ENCODE measurements at regions not wholly inside any gene's neighbourhood (a gene's known extent, or its start where the extent isn't known, plus 50 kb on each side); places are given as distances from the start of the nearest gene placed in this dataset.

DNA sequence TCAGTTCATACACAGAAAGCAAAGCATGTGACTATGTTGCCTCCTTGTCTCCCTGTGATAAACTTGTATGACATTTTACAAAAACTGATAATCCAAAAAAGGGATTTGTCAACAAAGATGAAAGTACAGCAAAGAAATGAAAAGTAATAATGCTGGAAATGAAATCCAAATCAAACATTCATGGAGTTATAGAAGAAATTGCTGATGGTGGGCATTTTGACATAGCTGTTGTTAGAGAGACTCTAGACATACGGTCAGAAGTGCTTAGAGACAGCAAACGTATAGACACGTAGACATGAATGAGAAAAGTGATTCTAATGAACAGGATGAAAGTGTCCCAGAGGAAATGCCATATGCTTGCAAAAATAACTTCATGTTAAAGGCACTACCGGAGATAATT is 186.9 kb upstream of the RGMB start:
- Histone ChIP-seq H3K4me3 (ENCODE audit: low read depth in 1 of 3, low read length in 3 of 3) (no peak overlapping the region), H3K27ac (ENCODE audit: low read depth in 1 of 3, low read length in 2 of 3) (no peak overlapping the region), H3K36me3 (ENCODE audit: control insufficient read depth in 3 of 3, insufficient read depth in 2 of 3, low read depth in 1 of 3, low read length in 3 of 3) (no peaks in the 10 kb centered on the region), H3K9me3 (ENCODE audit: control insufficient read depth in 2 of 2, insufficient read depth in 1 of 2, low read depth in 1 of 2, low read length in 1 of 2) (peaks cover 0 to 4% of the 10 kb centered on the region in 2 donors), H3K27me3 (ENCODE audit: control insufficient read depth in 3 of 3, insufficient read depth in 3 of 3, low read length in 3 of 3) (no peaks in the 10 kb centered on the region), H3K4me1 (ENCODE audit: control insufficient read depth in 3 of 3, insufficient read depth in 2 of 3, low read depth in 1 of 3, low read length in 2 of 3) (peaks cover 0 to 4% (median 2%) of the 10 kb centered on the region in 3 donors)
- FAIRE-seq (no peak), DNase-seq (no peak)
- WGBS, 3 donors, result 77 to 95% (median 86%) methylated on average over 4 of the region's 4 CpGs

DNA sequence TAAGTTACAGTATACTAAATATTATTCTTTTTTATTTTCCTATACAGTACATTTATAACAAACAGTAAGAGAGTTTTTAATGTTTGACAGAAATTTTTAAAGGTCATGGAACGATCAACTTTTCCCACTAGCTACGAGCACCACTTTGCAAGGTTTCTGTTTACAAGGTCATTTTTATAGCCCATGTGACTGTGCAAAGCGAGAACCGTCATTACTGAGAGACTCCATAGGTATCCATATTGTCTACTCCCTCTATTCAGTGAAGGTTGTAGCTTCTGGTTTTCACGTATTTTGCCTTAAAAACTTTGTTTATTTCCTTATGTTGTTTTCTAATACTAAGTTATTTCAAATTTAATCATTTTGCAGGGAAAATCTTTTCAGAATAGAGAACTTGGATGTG is 186.3 kb upstream of the RGMB start:
- Histone ChIP-seq H3K9me3 (ENCODE audit: control insufficient read depth in 2 of 2, insufficient read depth in 1 of 2, low read depth in 1 of 2, low read length in 1 of 2) (peaks cover 0 to 4% of the 10 kb centered on the region in 2 donors), H3K4me1 (ENCODE audit: control insufficient read depth in 3 of 3, insufficient read depth in 2 of 3, low read depth in 1 of 3, low read length in 2 of 3) (peaks cover 0 to 4% (median 2%) of the 10 kb centered on the region in 3 donors), H3K27ac (ENCODE audit: low read depth in 1 of 3, low read length in 2 of 3) (no peak overlapping the region), H3K4me3 (ENCODE audit: low read depth in 1 of 3, low read length in 3 of 3) (no peak overlapping the region), H3K27me3 (ENCODE audit: control insufficient read depth in 3 of 3, insufficient read depth in 3 of 3, low read length in 3 of 3) (no peaks in the 10 kb centered on the region), H3K36me3 (ENCODE audit: control insufficient read depth in 3 of 3, insufficient read depth in 2 of 3, low read depth in 1 of 3, low read length in 3 of 3) (no peaks in the 10 kb centered on the region)
- WGBS, 3 donors, result 79 to 89% (median 82%) methylated on average over 5 of the region's 5 CpGs
- FAIRE-seq, result no peak
- DNase-seq, result no peak

DNA sequence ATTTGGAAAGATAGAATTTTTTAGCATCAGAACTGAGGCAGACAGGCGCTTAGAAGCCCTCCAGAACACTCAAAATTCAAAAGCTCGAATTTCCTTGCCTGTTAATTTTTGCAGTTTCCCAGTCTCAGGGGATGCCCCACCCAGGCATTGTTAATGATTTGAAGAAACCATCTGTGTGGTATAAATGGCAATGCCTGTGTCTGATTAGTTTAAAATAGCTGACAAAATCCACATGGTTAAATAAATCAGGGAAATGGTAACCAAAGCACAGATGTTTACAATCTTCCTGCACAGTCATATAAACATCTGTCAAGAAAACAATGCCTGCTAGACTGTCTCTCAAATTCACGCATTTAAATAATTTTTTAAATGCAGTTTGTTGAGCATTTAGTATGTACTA is 185.2 kb upstream of the RGMB start:
- DNase-seq (no peak), FAIRE-seq (no peak)
- Histone ChIP-seq H3K27me3 (ENCODE audit: control insufficient read depth in 3 of 3, insufficient read depth in 3 of 3, low read length in 3 of 3) (no peaks in the 10 kb centered on the region), H3K4me1 (ENCODE audit: control insufficient read depth in 3 of 3, insufficient read depth in 2 of 3, low read depth in 1 of 3, low read length in 2 of 3) (peaks cover 0 to 4% (median 2%) of the 10 kb centered on the region in 3 donors), H3K4me3 (ENCODE audit: low read depth in 1 of 3, low read length in 3 of 3) (no peak overlapping the region), H3K9me3 (ENCODE audit: control insufficient read depth in 2 of 2, insufficient read depth in 1 of 2, low read depth in 1 of 2, low read length in 1 of 2) (peaks cover 0 to 4% of the 10 kb centered on the region in 2 donors), H3K27ac (ENCODE audit: low read depth in 1 of 3, low read length in 2 of 3) (no peak overlapping the region), H3K36me3 (ENCODE audit: control insufficient read depth in 3 of 3, insufficient read depth in 2 of 3, low read depth in 1 of 3, low read length in 3 of 3) (no peaks in the 10 kb centered on the region)
- 34 to 50% (median 43%) methylated on average over 3 of the region's 3 CpGs for WGBS, 3 donors

DNA sequence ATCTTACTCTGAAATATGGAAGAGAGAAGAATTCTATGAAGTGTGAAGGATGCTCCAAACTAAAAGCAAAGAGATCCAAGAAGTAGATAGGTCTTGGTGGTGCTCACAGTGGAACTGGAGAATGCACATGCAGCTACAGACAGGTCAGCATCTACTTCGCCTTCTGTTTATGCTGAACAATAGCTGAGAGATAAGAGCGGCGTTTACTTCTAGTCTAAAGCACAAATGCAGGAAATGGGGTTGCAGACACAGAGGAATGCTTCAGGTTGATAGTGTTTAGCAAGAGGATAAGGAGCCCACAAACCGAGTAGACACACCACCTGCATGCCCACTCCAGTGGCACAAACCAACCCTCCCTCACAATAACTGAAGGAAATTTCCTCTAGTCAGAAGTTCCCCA is 180.0 kb upstream of the RGMB start:
- FAIRE-seq (no peak), DNase-seq (peak in 1 of 2 donors; percentile 29)
- Histone ChIP-seq H3K27ac (ENCODE audit: low read depth in 1 of 3, low read length in 2 of 3) (no peak overlapping the region), H3K4me3 (ENCODE audit: low read depth in 1 of 3, low read length in 3 of 3) (no peak overlapping the region), H3K36me3 (ENCODE audit: control insufficient read depth in 3 of 3, insufficient read depth in 2 of 3, low read depth in 1 of 3, low read length in 3 of 3) (no peaks in the 10 kb centered on the region), H3K27me3 (ENCODE audit: control insufficient read depth in 3 of 3, insufficient read depth in 3 of 3, low read length in 3 of 3) (no peaks in the 10 kb centered on the region), H3K9me3 (ENCODE audit: control insufficient read depth in 2 of 2, insufficient read depth in 1 of 2, low read depth in 1 of 2, low read length in 1 of 2) (peaks cover 0 to 4% of the 10 kb centered on the region in 2 donors), H3K4me1 (ENCODE audit: control insufficient read depth in 3 of 3, insufficient read depth in 2 of 3, low read depth in 1 of 3, low read length in 2 of 3) (no peaks in the 10 kb centered on the region)
- 7 to 36% (median 12%) methylated on average over 4 of the region's 4 CpGs for WGBS, 3 donors

DNA sequence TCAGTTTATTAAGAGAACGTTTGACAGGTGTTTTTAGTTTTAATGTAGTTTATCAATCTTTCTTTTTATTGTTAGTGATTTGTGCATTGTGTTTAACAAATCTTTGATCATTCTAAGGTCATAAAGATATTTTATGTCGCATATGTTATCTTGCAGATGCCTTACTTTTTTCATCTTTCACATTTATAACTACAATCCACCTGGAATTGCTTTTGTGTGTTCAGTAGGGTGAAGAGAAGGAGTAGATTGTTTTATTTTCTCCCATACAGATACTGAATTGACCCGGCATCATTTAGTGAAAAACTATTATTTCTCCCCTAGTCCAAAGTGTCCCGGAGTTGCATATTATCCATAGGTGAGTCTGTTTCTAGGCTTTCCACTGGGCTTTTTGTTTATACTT is 179.4 kb upstream of the RGMB start:
- H3K36me3 ChIP-seq (ENCODE audit: control insufficient read depth in 3 of 3, insufficient read depth in 2 of 3, low read depth in 1 of 3, low read length in 3 of 3), result no peaks in the 10 kb centered on the region
- no peak for FAIRE-seq
- no peak overlapping the region for H3K27ac ChIP-seq (ENCODE audit: low read depth in 1 of 3, low read length in 2 of 3)

DNA sequence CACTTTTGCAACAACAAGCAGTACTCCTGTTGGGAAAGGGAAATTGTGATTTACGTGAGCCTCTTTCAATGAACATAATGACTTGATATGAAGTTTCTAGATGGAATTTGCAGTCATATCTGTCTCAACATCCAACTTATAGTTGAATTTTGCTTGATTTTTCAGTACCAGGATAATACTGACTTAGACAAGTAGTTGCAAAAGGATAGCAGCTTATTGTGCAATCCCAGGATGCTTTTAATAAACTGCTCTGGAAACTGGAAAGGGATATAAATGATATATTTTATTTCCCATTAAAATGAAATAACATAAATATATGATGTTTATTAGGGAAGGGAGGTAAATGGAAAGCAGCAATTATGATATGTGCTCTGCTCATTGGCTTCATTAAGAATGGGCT is 174.4 kb upstream of the RGMB start:
- H3K4me3 ChIP-seq (ENCODE audit: low read depth in 1 of 3, low read length in 3 of 3), result no peak overlapping the region
- H3K9me3 ChIP-seq (ENCODE audit: control insufficient read depth in 2 of 2, insufficient read depth in 1 of 2, low read depth in 1 of 2, low read length in 1 of 2), result peaks cover 0 to 17% of the 10 kb centered on the region in 2 donors
- no peak overlapping the region for H3K27ac ChIP-seq (ENCODE audit: low read depth in 1 of 3, low read length in 2 of 3)
- H3K4me1 ChIP-seq (ENCODE audit: control insufficient read depth in 3 of 3, insufficient read depth in 2 of 3, low read depth in 1 of 3, low read length in 2 of 3), result no peaks in the 10 kb centered on the region
- no peak for DNase-seq
- no peak for FAIRE-seq
- H3K27me3 ChIP-seq (ENCODE audit: control insufficient read depth in 3 of 3, insufficient read depth in 3 of 3, low read length in 3 of 3), result no peaks in the 10 kb centered on the region
- no peaks in the 10 kb centered on the region for H3K36me3 ChIP-seq (ENCODE audit: control insufficient read depth in 3 of 3, insufficient read depth in 2 of 3, low read depth in 1 of 3, low read length in 3 of 3)
- WGBS, 3 donors, result 90 to 100% (median 94%) methylated on average over 1 of the region's 1 CpG

More for the DNA sequence above, 179.4 kb upstream of the RGMB start:
- Histone ChIP-seq H3K27me3 (ENCODE audit: control insufficient read depth in 3 of 3, insufficient read depth in 3 of 3, low read length in 3 of 3) (no peaks in the 10 kb centered on the region), H3K9me3 (ENCODE audit: control insufficient read depth in 2 of 2, insufficient read depth in 1 of 2, low read depth in 1 of 2, low read length in 1 of 2) (peaks cover 0 to 4% of the 10 kb centered on the region in 2 donors), H3K4me1 (ENCODE audit: control insufficient read depth in 3 of 3, insufficient read depth in 2 of 3, low read depth in 1 of 3, low read length in 2 of 3) (no peaks in the 10 kb centered on the region), H3K4me3 (ENCODE audit: low read depth in 1 of 3, low read length in 3 of 3) (no peak overlapping the region)
- no peak for DNase-seq
- WGBS, 3 donors, result 13 to 58% (median 23%) methylated on average over 4 of the region's 4 CpGs

DNA sequence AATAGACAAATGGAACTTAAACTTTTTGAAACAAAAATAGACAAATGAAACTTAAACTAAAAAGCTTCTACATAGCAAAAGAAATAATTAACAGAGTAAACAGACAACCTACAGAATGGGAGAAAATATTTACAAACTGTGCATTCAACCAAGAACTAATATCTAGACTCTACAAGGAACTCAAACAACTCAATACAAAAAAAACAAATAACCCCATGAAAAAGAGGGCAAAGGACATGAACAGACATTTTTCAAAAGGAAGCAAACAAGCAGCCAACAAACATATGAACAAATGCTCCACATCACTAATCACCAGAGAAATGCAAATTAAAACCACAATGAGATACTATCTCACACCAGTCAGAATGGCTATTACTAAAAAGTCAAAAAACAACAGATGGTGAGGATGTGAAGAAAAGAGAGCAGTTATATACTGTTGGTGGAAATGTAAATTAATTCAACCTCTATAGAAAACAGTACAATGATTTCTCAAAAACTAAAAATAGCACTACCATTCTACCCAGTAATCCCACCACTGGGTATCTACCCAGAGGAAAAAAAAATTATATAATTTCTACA is 170.8 kb upstream of the RGMB start:
- DNase-seq, result no peak
- FAIRE-seq, result no peak

DNA sequence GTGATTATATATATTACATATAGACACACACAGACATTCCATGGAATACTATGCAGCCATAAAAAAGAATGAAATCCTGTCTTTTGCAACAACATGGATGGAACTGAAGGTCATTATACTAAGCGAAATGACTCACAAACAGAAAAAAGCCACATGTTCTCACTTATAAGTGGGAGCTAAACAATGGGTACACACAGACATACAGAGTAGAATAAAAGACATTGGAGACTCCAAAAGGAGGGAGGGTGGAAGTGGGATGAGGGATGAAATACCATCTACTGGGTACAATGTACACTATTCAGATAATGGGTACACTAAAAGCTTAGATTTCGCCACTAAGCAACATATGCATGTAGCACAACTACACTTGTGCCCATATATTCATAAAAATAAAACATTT is 170.0 kb upstream of the RGMB start:
- FAIRE-seq, result no peak
- H3K36me3 ChIP-seq (ENCODE audit: control insufficient read depth in 3 of 3, insufficient read depth in 2 of 3, low read depth in 1 of 3, low read length in 3 of 3), result no peaks in the 10 kb centered on the region
- peaks cover 0 to 17% of the 10 kb centered on the region in 2 donors for H3K9me3 ChIP-seq (ENCODE audit: control insufficient read depth in 2 of 2, insufficient read depth in 1 of 2, low read depth in 1 of 2, low read length in 1 of 2)
- H3K4me1 ChIP-seq (ENCODE audit: control insufficient read depth in 3 of 3, insufficient read depth in 2 of 3, low read depth in 1 of 3, low read length in 2 of 3), result peaks cover 0 to 18% (median 0%) of the 10 kb centered on the region in 3 donors
- no peaks in the 10 kb centered on the region for H3K27me3 ChIP-seq (ENCODE audit: control insufficient read depth in 3 of 3, insufficient read depth in 3 of 3, low read length in 3 of 3)
- no peak overlapping the region for H3K27ac ChIP-seq (ENCODE audit: low read depth in 1 of 3, low read length in 2 of 3)
- H3K4me3 ChIP-seq (ENCODE audit: low read depth in 1 of 3, low read length in 3 of 3), result no peak overlapping the region
- WGBS, 3 donors, result 62 to 92% (median 70%) methylated on average over 2 of the region's 2 CpGs
- DNase-seq, result no peak

More for the DNA sequence above, 170.8 kb upstream of the RGMB start:
- H3K27ac ChIP-seq (ENCODE audit: low read depth in 1 of 3, low read length in 2 of 3), result no peak overlapping the region
- no peaks in the 10 kb centered on the region for H3K27me3 ChIP-seq (ENCODE audit: control insufficient read depth in 3 of 3, insufficient read depth in 3 of 3, low read length in 3 of 3)
- no peaks in the 10 kb centered on the region for H3K36me3 ChIP-seq (ENCODE audit: control insufficient read depth in 3 of 3, insufficient read depth in 2 of 3, low read depth in 1 of 3, low read length in 3 of 3)
- peaks cover 0 to 18% (median 0%) of the 10 kb centered on the region in 3 donors for H3K4me1 ChIP-seq (ENCODE audit: control insufficient read depth in 3 of 3, insufficient read depth in 2 of 3, low read depth in 1 of 3, low read length in 2 of 3)
- peaks cover 0 to 17% of the 10 kb centered on the region in 2 donors for H3K9me3 ChIP-seq (ENCODE audit: control insufficient read depth in 2 of 2, insufficient read depth in 1 of 2, low read depth in 1 of 2, low read length in 1 of 2)
- no peak overlapping the region for H3K4me3 ChIP-seq (ENCODE audit: low read depth in 1 of 3, low read length in 3 of 3)

DNA sequence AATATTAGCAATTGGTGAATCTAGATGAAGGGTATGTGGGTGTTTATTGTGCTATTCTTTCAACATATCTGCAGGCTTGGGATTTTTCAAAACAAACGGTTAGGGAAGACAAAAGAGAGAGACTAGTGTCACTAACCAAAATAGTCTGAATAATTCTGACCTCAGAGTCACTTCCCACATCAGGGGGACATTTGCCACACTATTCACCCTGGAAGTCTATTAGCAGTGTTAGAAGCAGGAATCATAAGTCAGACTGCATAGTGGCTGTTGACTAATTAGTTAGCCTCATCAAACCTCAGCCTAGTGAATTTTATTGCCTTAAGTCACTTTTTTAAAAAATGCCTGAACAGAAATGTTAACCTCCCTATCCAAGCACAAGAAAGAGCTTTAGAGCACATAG is 169.2 kb upstream of the RGMB start:
- 44 to 62% (median 58%) methylated on average over 1 of the region's 1 CpG for WGBS, 3 donors
- no peak overlapping the region for H3K27ac ChIP-seq (ENCODE audit: low read depth in 1 of 3, low read length in 2 of 3)
- peaks cover 0 to 17% of the 10 kb centered on the region in 2 donors for H3K9me3 ChIP-seq (ENCODE audit: control insufficient read depth in 2 of 2, insufficient read depth in 1 of 2, low read depth in 1 of 2, low read length in 1 of 2)
- no peaks in the 10 kb centered on the region for H3K36me3 ChIP-seq (ENCODE audit: control insufficient read depth in 3 of 3, insufficient read depth in 2 of 3, low read depth in 1 of 3, low read length in 3 of 3)
- no peaks in the 10 kb centered on the region for H3K27me3 ChIP-seq (ENCODE audit: control insufficient read depth in 3 of 3, insufficient read depth in 3 of 3, low read length in 3 of 3)
- H3K4me3 ChIP-seq (ENCODE audit: low read depth in 1 of 3, low read length in 3 of 3), result no peak overlapping the region
- H3K4me1 ChIP-seq (ENCODE audit: control insufficient read depth in 3 of 3, insufficient read depth in 2 of 3, low read depth in 1 of 3, low read length in 2 of 3), result peaks cover 0 to 18% (median 0%) of the 10 kb centered on the region in 3 donors
- DNase-seq (no peak), FAIRE-seq (no peak)
